A673 (cell line): ENCODE measurements at regions not wholly inside any gene's neighbourhood (a gene's known extent, or its start where the extent isn't known, plus 50 kb on each side); places are given as distances from the start of the nearest gene placed in this dataset.

Experiments
- CTCF ChIP-seq: fragments of 300-800, 200-600 bp; sonication (generic); conservative IDR thresholded peaks from 2 replicates; pipeline ENCODE4 v1.5.1; 2017; ENCODE audit warnings: low read depth, mild to moderate bottlenecking, antibody characterized with exemption, low read length, moderate library complexity, mixed read lengths
- EZH2 ChIP-seq: fragments of 200-600 bp; sonication (generic); IDR thresholded peaks from 2 replicates; pipeline ENCODE4 v1.6.1; 2017; ENCODE audit warnings: borderline replicate concordance, low read depth, mild to moderate bottlenecking, mixed read lengths, antibody characterized with exemption, low read length; ENCODE audit not compliant: poor library complexity, severe bottlenecking

GRCh38 chr6:121627761-121628160 is 192.3 kb downstream of the GJA1 start:
- TF ChIP-seq CTCF, result no peak
- no peak for TF ChIP-seq EZH2
